RKO (cell line): ENCODE measurements at regions not wholly inside any gene's neighbourhood (a gene's known extent, or its start where the extent isn't known, plus 50 kb on each side); places are given as distances from the start of the nearest gene placed in this dataset.
"Not testable (repeated sequence)": the region's sequence is repeated elsewhere in the genome, so short reads cannot be mapped to it uniquely, and the experiment has no call there.

Source experiments
- DNase-seq: peaks from one replicate; pipeline ENCODE4 v3.0.0-alpha.2; 2016; ENCODE audit warnings: low spot score

- no peak for DNase-seq
These were observed 747.2 kb downstream of the DIAPH3 start for GRCh38 chr13:59416561-59416960.

- no peak for DNase-seq
These were observed 741.1 kb downstream of the DIAPH3 start for GRCh38 chr13:59422646-59423045.

GRCh38 chr13:59423708-59424340, 739.9 kb downstream of the DIAPH3 start:
- DNase-seq: no peak

GRCh38 chr13:59424661-59425060, 739.1 kb downstream of the DIAPH3 start:
- DNase-seq: peak; percentile 33

GRCh38 chr13:59425211-59425741, 738.5 kb downstream of the DIAPH3 start:
- no peak for DNase-seq

- DNase-seq: no peak
These were observed 728.7 kb downstream of the DIAPH3 start for GRCh38 chr13:59435024-59435423.

GRCh38 chr13:59437544-59438301, 726.0 kb downstream of the DIAPH3 start:
- DNase-seq: peak; percentile 8

- no peak for DNase-seq
These were observed 723.8 kb downstream of the DIAPH3 start for GRCh38 chr13:59439776-59440428.

GRCh38 chr13:59441068-59441467, 722.7 kb downstream of the DIAPH3 start:
- DNase-seq: not testable (repeated sequence)

- DNase-seq: no peak
These were observed 722.0 kb downstream of the DIAPH3 start for GRCh38 chr13:59441596-59442280.

- DNase-seq: no peak
These were observed 721.3 kb downstream of the DIAPH3 start for GRCh38 chr13:59442461-59442860.

GRCh38 chr13:59442944-59443486, 720.7 kb downstream of the DIAPH3 start:
- no peak for DNase-seq

GRCh38 chr13:59444210-59444857, 719.4 kb downstream of the DIAPH3 start:
- no peak for DNase-seq

- DNase-seq: no peak
These were observed 717.9 kb downstream of the DIAPH3 start for GRCh38 chr13:59445812-59446211.

- no peak for DNase-seq
These were observed 717.3 kb downstream of the DIAPH3 start for GRCh38 chr13:59446391-59446790.

GRCh38 chr13:59447031-59447430, 716.7 kb downstream of the DIAPH3 start:
- no peak for DNase-seq

GRCh38 chr13:59447846-59448620, 715.7 kb downstream of the DIAPH3 start:
- no peak for DNase-seq

- DNase-seq: no peak
These were observed 714.0 kb downstream of the DIAPH3 start for GRCh38 chr13:59449750-59450149.

- no peak for DNase-seq
These were observed 713.5 kb downstream of the DIAPH3 start for GRCh38 chr13:59450229-59450628.

GRCh38 chr13:59451236-59451635, 712.5 kb downstream of the DIAPH3 start:
- DNase-seq: no peak
